Thoracic aorta (tissue), 2 donors: ENCODE measurements at regions not wholly inside any gene's neighbourhood (a gene's known extent, or its start where the extent isn't known, plus 50 kb on each side); places are given as distances from the start of the nearest gene placed in this dataset.
"Not testable (repeated sequence)": the region's sequence is repeated elsewhere in the genome, so short reads cannot be mapped to it uniquely, and the experiment has no call there.

ENCODE experiments used
- ATAC-seq: fragments of 150-250 bp; one replicate; pipeline ENCODE4 v1.8.0; 2017; ENCODE audit warnings: low read depth; ENCODE audit not compliant: insufficient number of reproducible peaks, low FRiP score
- DNase-seq: peaks from one replicate; pipeline ENCODE4 v3.0.0-alpha.2; 2020; ENCODE audit warnings: low spot score
- H3K27ac ChIP-seq, 2 donors: fragments of 200-600 bp; sonication (generic); 1 replicate in 1 of 2; 2 replicates in 1 of 2; pipeline ENCODE4 v1.5.1; 2016; ENCODE audit warnings: mild to moderate bottlenecking in 2 of 2, moderate library complexity in 2 of 2
- H3K27me3 ChIP-seq: fragments of 200-600 bp; sonication (generic); replicated peaks from 2 replicates; pipeline ENCODE4 v1.6.0; 2016; ENCODE audit warnings: mild to moderate bottlenecking; ENCODE audit not compliant: insufficient read depth
- H3K36me3 ChIP-seq: fragments of 200-600 bp; sonication (generic); one replicate; pipeline ENCODE4 v1.5.1; 2016
- H3K4me1 ChIP-seq, 2 donors: fragments of 200-600 bp; sonication (generic); 1 replicate in 1 of 2; 2 replicates in 1 of 2; pipeline versions ENCODE4 v1.5.1 to v1.6.0; 2016; ENCODE audit warnings: low read depth in 2 of 2, mild to moderate bottlenecking in 1 of 2; ENCODE audit not compliant: control insufficient read depth in 1 of 2
- H3K4me3 ChIP-seq: fragments of 200-600 bp; sonication (generic); 2 replicates; pipeline ENCODE4 v1.5.1; 2016; ENCODE audit warnings: mild to moderate bottlenecking
- H3K9me3 ChIP-seq: fragments of 200-600 bp; sonication (generic); 2 replicates; pipeline ENCODE4 v1.5.1; 2016
- TF ChIP-seq, protein P1 (sequence below): fragments of 200-600 bp; sonication (generic); IDR thresholded peaks from one replicate; pipeline ENCODE4 v1.5.1; 2019; ENCODE audit warnings: antibody characterized with exemption

DNA sequence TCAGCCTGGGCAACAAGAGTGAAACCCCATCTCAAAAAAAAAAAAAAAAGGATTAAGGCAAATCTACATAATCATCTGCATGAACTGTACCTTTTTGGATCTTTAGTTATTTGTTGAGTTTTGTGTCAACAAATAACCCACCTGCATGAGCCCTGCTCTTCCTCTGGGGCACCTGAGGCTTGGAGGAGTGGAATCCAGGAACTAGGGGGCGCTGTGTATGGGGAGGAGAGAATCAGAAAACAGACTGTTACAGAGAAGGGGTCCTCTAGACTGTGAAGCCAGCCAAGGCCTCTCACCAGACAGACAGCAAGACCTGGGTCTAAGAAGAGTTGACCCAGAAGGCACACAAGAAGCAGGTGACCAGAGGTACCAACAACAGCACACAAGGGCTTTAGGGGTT is 682.8 kb upstream of the NRP1 start:
- no peaks in the 10 kb centered on the region for H3K4me1 ChIP-seq
- no peaks in the 10 kb centered on the region for H3K27me3 ChIP-seq
- DNase-seq: no peak
- no peak overlapping the region for H3K27ac ChIP-seq
- no peak overlapping the region for H3K4me3 ChIP-seq
- no peaks in the 10 kb centered on the region for H3K36me3 ChIP-seq
- H3K9me3 ChIP-seq: no peaks in the 10 kb centered on the region
- TF ChIP-seq, protein P1, sequence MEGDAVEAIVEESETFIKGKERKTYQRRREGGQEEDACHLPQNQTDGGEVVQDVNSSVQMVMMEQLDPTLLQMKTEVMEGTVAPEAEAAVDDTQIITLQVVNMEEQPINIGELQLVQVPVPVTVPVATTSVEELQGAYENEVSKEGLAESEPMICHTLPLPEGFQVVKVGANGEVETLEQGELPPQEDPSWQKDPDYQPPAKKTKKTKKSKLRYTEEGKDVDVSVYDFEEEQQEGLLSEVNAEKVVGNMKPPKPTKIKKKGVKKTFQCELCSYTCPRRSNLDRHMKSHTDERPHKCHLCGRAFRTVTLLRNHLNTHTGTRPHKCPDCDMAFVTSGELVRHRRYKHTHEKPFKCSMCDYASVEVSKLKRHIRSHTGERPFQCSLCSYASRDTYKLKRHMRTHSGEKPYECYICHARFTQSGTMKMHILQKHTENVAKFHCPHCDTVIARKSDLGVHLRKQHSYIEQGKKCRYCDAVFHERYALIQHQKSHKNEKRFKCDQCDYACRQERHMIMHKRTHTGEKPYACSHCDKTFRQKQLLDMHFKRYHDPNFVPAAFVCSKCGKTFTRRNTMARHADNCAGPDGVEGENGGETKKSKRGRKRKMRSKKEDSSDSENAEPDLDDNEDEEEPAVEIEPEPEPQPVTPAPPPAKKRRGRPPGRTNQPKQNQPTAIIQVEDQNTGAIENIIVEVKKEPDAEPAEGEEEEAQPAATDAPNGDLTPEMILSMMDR: no peak
- ATAC-seq: no peak

DNA sequence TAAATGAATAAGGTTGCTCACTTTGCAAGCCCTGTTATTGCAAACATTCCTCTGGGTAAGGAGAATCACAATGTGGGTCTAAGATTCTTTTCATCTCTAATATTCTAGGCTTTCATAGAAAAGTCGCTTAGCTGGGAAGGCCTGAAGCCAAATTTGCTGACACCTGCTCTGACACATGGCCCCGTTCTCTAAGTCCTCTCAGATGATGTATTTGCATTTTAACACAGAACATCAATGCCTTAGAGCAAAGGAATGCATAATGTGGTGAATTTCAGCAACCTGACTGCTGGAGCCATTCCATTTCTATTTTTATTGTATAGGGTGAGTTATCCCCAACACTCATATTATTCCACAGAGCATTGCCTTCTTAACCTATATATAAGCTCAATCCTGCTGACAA is 682.1 kb upstream of the NRP1 start:
- no peak for ATAC-seq
- no peak overlapping the region for H3K4me3 ChIP-seq
- no peaks in the 10 kb centered on the region for H3K27me3 ChIP-seq
- H3K4me1 ChIP-seq: no peaks in the 10 kb centered on the region
- TF ChIP-seq, protein P1: no peak
- H3K9me3 ChIP-seq: no peaks in the 10 kb centered on the region
- H3K27ac ChIP-seq: no peak overlapping the region
- DNase-seq: no peak
- no peaks in the 10 kb centered on the region for H3K36me3 ChIP-seq

DNA sequence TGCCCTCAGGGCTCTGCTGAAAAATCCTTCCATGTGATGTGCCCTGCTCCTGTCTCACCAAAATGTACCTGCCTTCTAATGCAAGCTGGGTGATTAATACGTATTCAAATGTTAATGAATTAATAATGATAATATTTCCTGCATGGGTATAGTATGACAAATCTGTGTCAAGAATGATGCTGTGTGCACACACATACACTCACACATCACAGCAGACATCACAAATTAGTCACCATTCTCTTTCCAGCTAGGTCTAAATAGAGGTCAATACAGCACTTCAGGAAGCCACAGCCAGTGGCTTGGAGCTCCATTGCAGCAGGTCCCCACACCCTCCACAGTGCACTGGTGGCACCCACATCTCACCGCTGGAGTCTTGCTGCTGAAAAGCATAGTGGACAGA is 681.2 kb upstream of the NRP1 start:
- H3K4me3 ChIP-seq: no peak overlapping the region
- H3K9me3 ChIP-seq: no peaks in the 10 kb centered on the region
- TF ChIP-seq, protein P1: no peak
- no peak overlapping the region for H3K27ac ChIP-seq
- ATAC-seq: no peak
- H3K27me3 ChIP-seq: no peaks in the 10 kb centered on the region
- H3K36me3 ChIP-seq: no peaks in the 10 kb centered on the region
- H3K4me1 ChIP-seq: no peaks in the 10 kb centered on the region
- DNase-seq: no peak

DNA sequence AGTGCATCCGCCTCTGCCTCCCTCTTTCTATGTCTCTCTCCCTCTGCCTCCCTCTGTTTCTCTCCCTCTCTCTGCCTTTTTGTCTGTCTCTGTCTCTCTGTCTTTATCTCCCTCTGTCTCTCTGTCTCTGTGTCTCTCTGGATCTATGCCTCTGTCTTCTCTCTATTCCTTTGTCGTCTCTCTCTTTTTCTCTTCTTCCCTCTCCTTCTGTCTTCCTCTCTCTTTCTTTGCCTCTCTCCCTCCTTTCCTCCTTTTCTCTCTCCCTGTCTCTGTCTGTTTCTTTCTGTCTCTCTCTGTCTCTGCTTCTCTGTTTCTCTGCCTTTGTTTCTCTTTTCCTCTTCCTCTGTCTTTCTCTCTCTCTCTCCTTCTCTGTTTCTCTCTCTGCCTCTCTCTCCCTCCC is 678.8 kb upstream of the NRP1 start:
- Histone ChIP-seq H3K27ac (no peak overlapping the region), H3K4me1 (no peaks in the 10 kb centered on the region), H3K4me3 (no peak overlapping the region), H3K9me3 (no peaks in the 10 kb centered on the region), H3K27me3 (no peaks in the 10 kb centered on the region), H3K36me3 (no peaks in the 10 kb centered on the region)
- TF ChIP-seq, protein P1: no peak
- DNase-seq: no peak
- ATAC-seq: no peak

DNA sequence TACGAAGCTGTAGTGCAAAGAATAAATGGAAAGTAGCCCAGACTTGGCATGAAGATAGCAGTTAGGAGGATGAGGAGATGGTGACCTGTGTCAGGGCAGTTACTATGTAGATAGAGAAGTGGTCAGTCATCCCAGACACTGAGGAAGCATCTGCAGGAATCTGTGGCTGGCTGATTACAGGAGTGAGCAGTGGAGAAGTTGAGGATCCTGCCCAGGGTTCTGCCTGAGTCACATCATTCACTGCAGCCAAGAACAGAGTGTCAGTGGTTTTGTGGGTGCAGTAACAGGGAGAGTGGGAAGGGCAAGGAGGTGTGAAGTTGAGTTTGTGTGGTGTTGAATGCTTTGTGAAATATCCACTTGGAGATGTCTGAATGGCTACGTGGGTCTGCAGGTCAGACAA is 676.4 kb upstream of the NRP1 start:
- ATAC-seq (no peak), DNase-seq (no peak)
- Histone ChIP-seq H3K9me3 (no peaks in the 10 kb centered on the region), H3K4me1 (no peaks in the 10 kb centered on the region), H3K4me3 (no peak overlapping the region), H3K27me3 (no peaks in the 10 kb centered on the region), H3K27ac (no peak overlapping the region), H3K36me3 (no peaks in the 10 kb centered on the region)
- TF ChIP-seq, protein P1: no peak

DNA sequence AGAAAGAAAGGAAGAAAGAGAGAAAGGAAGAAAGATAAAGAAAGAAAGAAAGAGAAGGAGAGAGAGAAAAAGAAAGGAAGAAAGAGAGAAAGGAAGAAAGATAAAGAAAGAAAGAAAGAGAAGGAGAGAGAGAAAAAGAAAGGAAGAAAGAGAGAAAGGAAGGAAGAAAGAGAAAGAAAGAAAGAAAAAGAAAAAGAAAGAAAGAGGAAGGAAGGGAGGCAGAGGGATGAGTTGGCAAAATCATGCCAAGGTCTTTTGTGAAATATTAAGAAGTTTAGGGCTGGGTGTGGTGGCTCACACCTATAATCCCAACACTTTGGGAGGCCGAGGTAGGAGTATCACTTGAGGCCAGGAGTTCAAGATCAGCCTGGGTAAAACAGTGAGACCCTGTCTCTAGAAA is 675.8 kb upstream of the NRP1 start:
- not testable (repeated sequence) for ATAC-seq, H3K27ac ChIP-seq, H3K27me3 ChIP-seq, DNase-seq, H3K4me1 ChIP-seq, H3K9me3 ChIP-seq, H3K4me3 ChIP-seq, H3K36me3 ChIP-seq
